ENCODE measurements at regions not wholly inside any gene's neighbourhood (a gene's known extent, or its start where the extent isn't known, plus 50 kb on each side); places are given as distances from the start of the nearest gene placed in this dataset.

GRCh38 chr12:29882846-29883245, 99.1 kb upstream of the TMTC1 start:
- TF ChIP-seq CTCF (optimal IDR thresholded peaks at IDR 0.05 in 1 of 3, IDR thresholded peaks at IDR 0.05 in 1 of 3, conservative IDR thresholded peaks at IDR 0.05 in 1 of 3; ENCODE audit: extremely low read depth in 1 of 3, insufficient read depth in 2 of 3, low read length in 3 of 3) = no peak
- TF ChIP-seq EZH2 (IDR thresholded peaks at IDR 0.05; ENCODE audit: low read length) = no peak

All from keratinocyte (primary cell).